Fibroblast of lung (primary cell): ENCODE measurements at regions not wholly inside any gene's neighbourhood (a gene's known extent, or its start where the extent isn't known, plus 50 kb on each side); places are given as distances from the start of the nearest gene placed in this dataset.

ENCODE experiments used
- DNase-seq, 2 donors: peaks; one replicate each; pipeline versions ENCODE4 v3.0.0 to v3.0.0-alpha.2; 2010; ENCODE audit warnings: low read depth in 2 of 2
- H2AFZ ChIP-seq: 2 replicates; pipeline ENCODE4 v1.5.1; 2012; ENCODE audit warnings: low read length, control low read depth, inconsistent platforms
- H3K27ac ChIP-seq: 2 replicates; pipeline ENCODE4 v1.5.1; 2011; ENCODE audit warnings: low read length, control low read depth; ENCODE audit not compliant: insufficient read depth
- H3K27me3 ChIP-seq: 2 replicates; pipeline ENCODE4 v1.5.1; 2011; ENCODE audit warnings: mild to moderate bottlenecking, low read length; ENCODE audit not compliant: control insufficient read depth, insufficient read depth
- H3K36me3 ChIP-seq: 2 replicates; pipeline ENCODE4 v1.5.1; 2011; ENCODE audit warnings: low read length; ENCODE audit not compliant: control insufficient read depth, insufficient read depth
- H3K4me1 ChIP-seq: 2 replicates; pipeline ENCODE4 v1.5.1; 2011; ENCODE audit warnings: low read length; ENCODE audit not compliant: control insufficient read depth, insufficient read depth; ENCODE audit errors: extremely low read depth
- H3K4me2 ChIP-seq: 2 replicates; pipeline ENCODE4 v1.5.1; 2011; ENCODE audit warnings: low read length, control low read depth; ENCODE audit not compliant: insufficient read depth; ENCODE audit errors: extremely low read depth
- H3K4me3 ChIP-seq, 4 experiments: fragments of 200-600 bp in 1 of 4; sonication (generic) in 1 of 4; replicated peaks in 1 of 4; 2 replicates each; pipeline ENCODE4 v1.5.1; 2011 to 2016; ENCODE audit warnings: low read length in 4 of 4, low read depth in 3 of 4, mild to moderate bottlenecking in 3 of 4, control low read depth in 2 of 4, inconsistent platforms in 1 of 4, mixed read lengths in 1 of 4; ENCODE audit not compliant: insufficient read depth in 1 of 4; ENCODE audit errors: control extremely low read depth in 1 of 4
- H3K79me2 ChIP-seq: 2 replicates; pipeline ENCODE4 v1.5.1; 2012; ENCODE audit warnings: mild to moderate bottlenecking, low read length, inconsistent platforms; ENCODE audit not compliant: control insufficient read depth, insufficient read depth
- H3K9ac ChIP-seq: 2 replicates; pipeline ENCODE4 v1.5.1; 2011; ENCODE audit warnings: mild to moderate bottlenecking, low read length, control low read depth; ENCODE audit not compliant: insufficient read depth
- H3K9me3 ChIP-seq: 2 replicates; pipeline ENCODE4 v1.5.1; 2012; ENCODE audit warnings: low read depth, low read length; ENCODE audit not compliant: control insufficient read depth, insufficient read depth
- H4K20me1 ChIP-seq: 2 replicates; pipeline ENCODE4 v1.5.1; 2011; ENCODE audit warnings: low read length; ENCODE audit not compliant: control insufficient read depth, insufficient read depth; ENCODE audit errors: extremely low read depth
- EZH2 ChIP-seq: IDR thresholded peaks from 2 replicates; pipeline ENCODE4 v1.5.1; 2012; ENCODE audit warnings: low read length, control low read depth, mild to moderate bottlenecking; ENCODE audit errors: missing control alignments
- TF ChIP-seq, protein P1 (sequence below), 2 donors: IDR thresholded peaks in 1 of 2; conservative IDR thresholded peaks in 1 of 2; 1 replicate in 1 of 2; 2 replicates in 1 of 2; pipeline ENCODE4 v1.5.1; 2011 to 2012; ENCODE audit warnings: low read length in 2 of 2, control low read depth in 1 of 2, inconsistent platforms in 1 of 2, low read depth in 1 of 2, mild to moderate bottlenecking in 1 of 2

- DNase-seq: no peak
- Histone ChIP-seq H4K20me1 (no peaks in the 10 kb centered on the region), H2AFZ (no peak overlapping the region), H3K9me3 (no peaks in the 10 kb centered on the region), H3K9ac (no peak overlapping the region), H3K79me2 (no peaks in the 10 kb centered on the region), H3K4me3 (no peak overlapping the region), H3K36me3 (no peaks in the 10 kb centered on the region), H3K27me3 (no peaks in the 10 kb centered on the region), H3K4me1 (no peaks in the 10 kb centered on the region), H3K27ac (no peak overlapping the region), H3K4me2 (no peak overlapping the region)
- TF ChIP-seq EZH2: no peak
- TF ChIP-seq, protein P1, sequence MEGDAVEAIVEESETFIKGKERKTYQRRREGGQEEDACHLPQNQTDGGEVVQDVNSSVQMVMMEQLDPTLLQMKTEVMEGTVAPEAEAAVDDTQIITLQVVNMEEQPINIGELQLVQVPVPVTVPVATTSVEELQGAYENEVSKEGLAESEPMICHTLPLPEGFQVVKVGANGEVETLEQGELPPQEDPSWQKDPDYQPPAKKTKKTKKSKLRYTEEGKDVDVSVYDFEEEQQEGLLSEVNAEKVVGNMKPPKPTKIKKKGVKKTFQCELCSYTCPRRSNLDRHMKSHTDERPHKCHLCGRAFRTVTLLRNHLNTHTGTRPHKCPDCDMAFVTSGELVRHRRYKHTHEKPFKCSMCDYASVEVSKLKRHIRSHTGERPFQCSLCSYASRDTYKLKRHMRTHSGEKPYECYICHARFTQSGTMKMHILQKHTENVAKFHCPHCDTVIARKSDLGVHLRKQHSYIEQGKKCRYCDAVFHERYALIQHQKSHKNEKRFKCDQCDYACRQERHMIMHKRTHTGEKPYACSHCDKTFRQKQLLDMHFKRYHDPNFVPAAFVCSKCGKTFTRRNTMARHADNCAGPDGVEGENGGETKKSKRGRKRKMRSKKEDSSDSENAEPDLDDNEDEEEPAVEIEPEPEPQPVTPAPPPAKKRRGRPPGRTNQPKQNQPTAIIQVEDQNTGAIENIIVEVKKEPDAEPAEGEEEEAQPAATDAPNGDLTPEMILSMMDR (conservative IDR thresholded peaks at IDR 0.05 in 1 of 2, IDR thresholded peaks at IDR 0.05 in 1 of 2; ENCODE audit: low read depth in 1 of 2, low read length in 2 of 2): no peak
Observed at GRCh38 chr5:103439007-103439406, 123.6 kb downstream of the NUDT12 start.

DNA sequence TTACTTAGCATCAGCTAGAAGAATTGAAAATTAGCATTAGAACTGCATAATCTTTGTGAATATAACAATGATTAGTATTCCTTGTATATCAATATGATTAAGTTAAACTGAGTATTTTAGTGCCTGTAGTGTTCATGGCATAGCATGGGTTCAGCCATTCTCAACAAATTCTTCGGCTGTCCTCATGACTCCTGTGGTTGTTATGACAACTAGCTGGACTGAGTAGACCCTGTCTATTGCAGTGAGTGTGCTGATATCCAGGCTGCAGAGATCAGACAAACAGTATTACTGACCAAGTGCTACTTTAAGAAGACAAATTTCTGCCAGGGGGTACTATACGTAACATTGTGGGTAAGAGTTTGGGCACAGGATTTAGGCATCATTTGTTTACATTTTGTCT is 125.9 kb downstream of the NUDT12 start:
- no peaks in the 10 kb centered on the region for H3K27me3 ChIP-seq
- no peak overlapping the region for H3K4me3 ChIP-seq
- H3K79me2 ChIP-seq: no peaks in the 10 kb centered on the region
- no peak overlapping the region for H3K4me2 ChIP-seq
- no peak overlapping the region for H3K27ac ChIP-seq
- DNase-seq: no peak
- no peak overlapping the region for H3K9ac ChIP-seq
- H3K9me3 ChIP-seq: no peaks in the 10 kb centered on the region
- no peak overlapping the region for H2AFZ ChIP-seq
- TF ChIP-seq, protein P1 (conservative IDR thresholded peaks at IDR 0.05 in 1 of 2, IDR thresholded peaks at IDR 0.05 in 1 of 2; ENCODE audit: low read depth in 1 of 2, low read length in 2 of 2): no peak
- no peak for TF ChIP-seq EZH2
- no peaks in the 10 kb centered on the region for H3K36me3 ChIP-seq
- peaks cover 2% of the 10 kb centered on the region for H3K4me1 ChIP-seq
- no peaks in the 10 kb centered on the region for H4K20me1 ChIP-seq

DNA sequence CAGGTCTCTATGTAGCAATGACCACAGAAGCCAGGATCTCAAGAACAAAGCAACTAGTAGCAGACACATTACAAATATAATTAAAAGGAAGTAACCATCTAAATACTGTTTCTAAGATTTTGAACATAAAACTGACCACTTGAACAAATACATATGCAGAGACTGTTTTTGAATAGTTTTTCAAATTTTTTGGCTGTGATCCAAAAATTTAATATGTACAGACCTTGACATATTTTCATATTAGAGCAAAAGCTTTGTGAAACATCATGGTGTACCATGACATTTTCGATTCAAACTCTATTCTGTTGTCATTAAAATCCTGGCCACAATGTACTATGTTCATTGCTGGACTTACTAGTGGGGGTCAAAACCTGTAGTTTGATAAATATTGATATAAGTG is 126.5 kb downstream of the NUDT12 start:
- Histone ChIP-seq H2AFZ (no peak overlapping the region), H3K4me2 (no peak overlapping the region), H3K36me3 (no peaks in the 10 kb centered on the region), H4K20me1 (no peaks in the 10 kb centered on the region), H3K27me3 (no peaks in the 10 kb centered on the region), H3K4me3 (no peak overlapping the region), H3K4me1 (peaks cover 2% of the 10 kb centered on the region), H3K27ac (no peak overlapping the region), H3K9ac (no peak overlapping the region), H3K9me3 (no peaks in the 10 kb centered on the region), H3K79me2 (no peaks in the 10 kb centered on the region)
- no peak for DNase-seq
- TF ChIP-seq, protein P1 (conservative IDR thresholded peaks at IDR 0.05 in 1 of 2, IDR thresholded peaks at IDR 0.05 in 1 of 2; ENCODE audit: low read depth in 1 of 2, low read length in 2 of 2): no peak
- TF ChIP-seq EZH2: no peak
